Vagina (tissue), 2 donors: ENCODE measurements at regions not wholly inside any gene's neighbourhood (a gene's known extent, or its start where the extent isn't known, plus 50 kb on each side); places are given as distances from the start of the nearest gene placed in this dataset.
"Not testable (repeated sequence)": the region's sequence is repeated elsewhere in the genome, so short reads cannot be mapped to it uniquely, and the experiment has no call there.

Source experiments
- POLR2AphosphoS5 ChIP-seq, 2 donors: sonication (generic); formaldehyde crosslinking; IDR thresholded peaks; one replicate each; pipeline ENCODE4 v1.9.0; 2017; ENCODE audit warnings: antibody characterized with exemption in 2 of 2, mild to moderate bottlenecking in 2 of 2, low read depth in 1 of 2; ENCODE audit not compliant: insufficient read depth in 1 of 2
- TF ChIP-seq, protein P1 (sequence below), 3 experiments: fragments of 450-650 bp in 2 of 3; fragments of 200-600 bp in 1 of 3; sonication (generic) in 1 of 3; IDR thresholded peaks; one replicate each; pipeline ENCODE4 v1.5.1; 2017 to 2019; ENCODE audit warnings: antibody characterized with exemption in 3 of 3, mild to moderate bottlenecking in 2 of 3, moderate library complexity in 2 of 3

DNA sequence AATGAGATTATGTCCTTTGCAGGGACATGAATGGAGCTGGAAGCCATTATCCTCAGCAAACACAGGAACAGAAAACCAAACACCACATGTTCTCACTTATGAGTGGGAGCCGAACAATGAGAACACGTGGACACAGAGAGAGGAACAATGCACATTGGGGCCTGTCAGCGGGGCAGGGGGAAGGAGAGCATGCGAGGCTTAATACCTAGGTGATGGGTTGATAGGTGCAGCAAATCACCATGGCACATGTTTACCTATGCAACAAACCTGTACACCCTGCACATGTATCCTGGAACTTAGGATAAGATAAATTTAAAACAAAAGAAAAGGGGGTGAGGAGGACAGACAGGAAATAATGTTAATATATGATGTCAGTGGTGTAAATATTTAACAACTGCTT, 53.0 kb upstream of the PELI2 start:
- TF ChIP-seq, protein P1, sequence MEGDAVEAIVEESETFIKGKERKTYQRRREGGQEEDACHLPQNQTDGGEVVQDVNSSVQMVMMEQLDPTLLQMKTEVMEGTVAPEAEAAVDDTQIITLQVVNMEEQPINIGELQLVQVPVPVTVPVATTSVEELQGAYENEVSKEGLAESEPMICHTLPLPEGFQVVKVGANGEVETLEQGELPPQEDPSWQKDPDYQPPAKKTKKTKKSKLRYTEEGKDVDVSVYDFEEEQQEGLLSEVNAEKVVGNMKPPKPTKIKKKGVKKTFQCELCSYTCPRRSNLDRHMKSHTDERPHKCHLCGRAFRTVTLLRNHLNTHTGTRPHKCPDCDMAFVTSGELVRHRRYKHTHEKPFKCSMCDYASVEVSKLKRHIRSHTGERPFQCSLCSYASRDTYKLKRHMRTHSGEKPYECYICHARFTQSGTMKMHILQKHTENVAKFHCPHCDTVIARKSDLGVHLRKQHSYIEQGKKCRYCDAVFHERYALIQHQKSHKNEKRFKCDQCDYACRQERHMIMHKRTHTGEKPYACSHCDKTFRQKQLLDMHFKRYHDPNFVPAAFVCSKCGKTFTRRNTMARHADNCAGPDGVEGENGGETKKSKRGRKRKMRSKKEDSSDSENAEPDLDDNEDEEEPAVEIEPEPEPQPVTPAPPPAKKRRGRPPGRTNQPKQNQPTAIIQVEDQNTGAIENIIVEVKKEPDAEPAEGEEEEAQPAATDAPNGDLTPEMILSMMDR (IDR thresholded peaks at IDR 0.05): not testable (repeated sequence)
- not testable (repeated sequence) for TF ChIP-seq POLR2AphosphoS5 (IDR thresholded peaks at IDR 0.05; ENCODE audit: insufficient read depth in 1 of 2, low read depth in 1 of 2)
